ENCODE measurements at regions not wholly inside any gene's neighbourhood (a gene's known extent, or its start where the extent isn't known, plus 50 kb on each side); places are given as distances from the start of the nearest gene placed in this dataset.

DNA sequence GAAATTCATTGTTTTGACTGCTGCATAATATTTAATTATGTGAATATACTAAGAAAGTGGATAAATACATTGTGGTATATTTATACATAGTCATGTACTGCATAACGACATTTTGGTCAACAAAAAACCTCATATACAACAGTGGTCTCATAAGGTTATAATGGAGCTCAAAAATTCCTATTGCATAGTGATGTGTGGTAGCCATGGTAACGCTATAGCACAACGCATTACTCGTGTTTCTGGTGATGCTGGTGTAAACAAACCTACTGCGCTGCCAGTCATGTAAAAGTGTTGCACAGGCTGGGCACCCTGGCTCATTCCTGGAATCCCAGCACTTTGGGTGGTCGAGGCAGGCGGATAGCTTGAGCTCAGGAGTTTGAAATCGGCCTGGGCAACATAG lies 52.6 kb upstream of the NHLH2 start:
- TF ChIP-seq POLR2A (IDR thresholded peaks at IDR 0.05) (no peak), POLR2AphosphoS5 (IDR thresholded peaks at IDR 0.05) (no peak), EP300 (IDR thresholded peaks at IDR 0.05) (no peak)
- TF ChIP-seq, protein P1, sequence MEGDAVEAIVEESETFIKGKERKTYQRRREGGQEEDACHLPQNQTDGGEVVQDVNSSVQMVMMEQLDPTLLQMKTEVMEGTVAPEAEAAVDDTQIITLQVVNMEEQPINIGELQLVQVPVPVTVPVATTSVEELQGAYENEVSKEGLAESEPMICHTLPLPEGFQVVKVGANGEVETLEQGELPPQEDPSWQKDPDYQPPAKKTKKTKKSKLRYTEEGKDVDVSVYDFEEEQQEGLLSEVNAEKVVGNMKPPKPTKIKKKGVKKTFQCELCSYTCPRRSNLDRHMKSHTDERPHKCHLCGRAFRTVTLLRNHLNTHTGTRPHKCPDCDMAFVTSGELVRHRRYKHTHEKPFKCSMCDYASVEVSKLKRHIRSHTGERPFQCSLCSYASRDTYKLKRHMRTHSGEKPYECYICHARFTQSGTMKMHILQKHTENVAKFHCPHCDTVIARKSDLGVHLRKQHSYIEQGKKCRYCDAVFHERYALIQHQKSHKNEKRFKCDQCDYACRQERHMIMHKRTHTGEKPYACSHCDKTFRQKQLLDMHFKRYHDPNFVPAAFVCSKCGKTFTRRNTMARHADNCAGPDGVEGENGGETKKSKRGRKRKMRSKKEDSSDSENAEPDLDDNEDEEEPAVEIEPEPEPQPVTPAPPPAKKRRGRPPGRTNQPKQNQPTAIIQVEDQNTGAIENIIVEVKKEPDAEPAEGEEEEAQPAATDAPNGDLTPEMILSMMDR (IDR thresholded peaks at IDR 0.05), result no peak
- WGBS, 5 donors, result 78 to 87% (median 82%) methylated on average over 8 of the region's 8 CpGs
- intact Hi-C loops (cut with DNase I; ENCODE audit: low total_unique reads), result no loop called here

DNA sequence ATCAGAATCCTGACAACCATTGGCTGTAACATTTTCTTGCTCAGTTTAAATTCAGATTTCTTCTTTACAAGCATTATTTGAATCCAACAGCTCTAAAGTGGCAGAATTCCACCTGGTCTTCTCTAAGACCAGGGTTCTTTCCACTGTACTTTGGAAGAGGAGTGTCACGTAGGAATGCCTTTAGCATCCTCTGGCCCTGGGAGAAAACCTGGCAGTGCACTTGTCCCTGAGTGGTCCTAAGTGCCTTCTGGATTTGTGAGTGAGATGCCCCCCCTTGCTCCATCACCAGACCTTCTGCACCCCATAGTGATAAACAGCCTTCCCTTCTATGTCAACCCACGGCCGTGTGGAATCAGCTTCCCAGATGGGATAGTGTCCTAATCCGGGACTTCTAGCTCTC lies 57.1 kb upstream of the NHLH2 start:
- intact Hi-C loops (cut with DNase I; ENCODE audit: low total_unique reads), result no loop called here
- no peaks in the 10 kb centered on the region for H3K9me3 ChIP-seq

More for the DNA sequence above, 52.6 kb upstream of the NHLH2 start:
- Histone ChIP-seq H3K27me3 (no peaks in the 10 kb centered on the region), H3K9me3 (no peaks in the 10 kb centered on the region), H3K4me3 (no peak overlapping the region), H3K36me3 (no peaks in the 10 kb centered on the region), H3K27ac (no peak overlapping the region), H3K4me1 (no peaks in the 10 kb centered on the region)
- DNase-seq, result no peak

DNA sequence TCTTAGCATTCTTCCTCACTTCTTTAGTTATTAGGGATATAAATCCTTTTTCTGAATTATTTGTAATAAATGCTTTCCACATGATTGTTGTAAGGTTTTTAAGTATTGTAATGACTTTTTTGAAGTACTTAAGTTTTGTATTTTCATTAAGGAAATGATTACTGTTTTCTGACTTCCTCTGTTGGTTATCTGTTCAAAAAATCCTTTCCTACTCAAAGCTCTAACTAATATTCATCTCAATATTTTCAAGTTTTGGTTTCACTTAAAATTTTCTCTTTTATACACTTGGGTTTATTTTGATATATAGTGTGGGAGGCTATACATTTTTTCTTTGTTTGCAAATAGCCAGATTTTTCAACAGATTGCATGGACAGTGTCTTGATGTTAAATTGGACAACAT lies 59.9 kb upstream of the NHLH2 start:
- intact Hi-C loops (cut with DNase I; ENCODE audit: low total_unique reads), result no loop called here
- H3K4me3 ChIP-seq, result no peak overlapping the region
- no peak for DNase-seq
- H3K27me3 ChIP-seq, result no peaks in the 10 kb centered on the region
- no peaks in the 10 kb centered on the region for H3K36me3 ChIP-seq
- H3K27ac ChIP-seq, result no peak overlapping the region
- H3K4me1 ChIP-seq, result no peaks in the 10 kb centered on the region
- no peaks in the 10 kb centered on the region for H3K9me3 ChIP-seq
- TF ChIP-seq EP300 (IDR thresholded peaks at IDR 0.05) (no peak), POLR2AphosphoS5 (IDR thresholded peaks at IDR 0.05) (no peak), POLR2A (IDR thresholded peaks at IDR 0.05) (no peak)
- TF ChIP-seq, protein P1 (IDR thresholded peaks at IDR 0.05), result no peak

More for the DNA sequence above, 57.1 kb upstream of the NHLH2 start:
- 78 to 92% (median 85%) methylated on average over 4 of the region's 4 CpGs for WGBS, 5 donors
- H3K4me3 ChIP-seq, result no peak overlapping the region
- no peaks in the 10 kb centered on the region for H3K4me1 ChIP-seq
- no peaks in the 10 kb centered on the region for H3K27me3 ChIP-seq
- DNase-seq, result no peak
- H3K27ac ChIP-seq, result no peak overlapping the region
- no peaks in the 10 kb centered on the region for H3K36me3 ChIP-seq
- TF ChIP-seq EP300 (IDR thresholded peaks at IDR 0.05) (no peak), POLR2AphosphoS5 (IDR thresholded peaks at IDR 0.05) (no peak), POLR2A (IDR thresholded peaks at IDR 0.05) (no peak)
- TF ChIP-seq, protein P1 (IDR thresholded peaks at IDR 0.05), result no peak

DNA sequence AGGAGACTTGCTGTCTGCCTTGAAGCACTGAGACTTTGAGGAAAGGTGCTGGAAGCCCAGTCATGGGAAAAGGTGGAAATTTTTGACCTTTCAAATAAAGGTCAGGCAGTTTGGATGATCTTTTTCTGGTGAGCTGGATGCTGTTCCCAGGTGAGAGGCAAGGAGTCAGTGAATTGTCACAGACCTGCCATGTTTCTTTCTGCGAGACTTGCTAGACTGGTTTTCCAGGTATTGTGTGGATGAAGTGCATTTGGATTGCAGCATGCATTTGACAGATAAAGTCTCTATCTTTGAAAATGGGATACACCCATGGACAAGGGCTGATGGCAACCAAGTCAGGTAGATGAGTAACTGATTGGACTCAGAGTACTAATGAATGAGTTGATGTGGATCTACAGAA lies 65.7 kb upstream of the NHLH2 start:
- DNase-seq, result peak in 1 of 2 donors; percentile 65
- Histone ChIP-seq H3K9me3 (no peaks in the 10 kb centered on the region), H3K4me3 (no peak overlapping the region), H3K27ac (no peak overlapping the region), H3K4me1 (no peaks in the 10 kb centered on the region), H3K36me3 (no peaks in the 10 kb centered on the region), H3K27me3 (no peaks in the 10 kb centered on the region)
- no peak for TF ChIP-seq EP300 (IDR thresholded peaks at IDR 0.05)
- TF ChIP-seq POLR2AphosphoS5 (IDR thresholded peaks at IDR 0.05), result no peak
- TF ChIP-seq, protein P1 (IDR thresholded peaks at IDR 0.05), result no peak
- TF ChIP-seq POLR2A (IDR thresholded peaks at IDR 0.05), result no peak
- intact Hi-C loops (cut with DNase I; ENCODE audit: low total_unique reads), result no loop called here
- 35 to 70% (median 56%) methylated on average over 1 of the region's 1 CpG for WGBS, 5 donors
